DOHH2 (cell line): ENCODE measurements at regions not wholly inside any gene's neighbourhood (a gene's known extent, or its start where the extent isn't known, plus 50 kb on each side); places are given as distances from the start of the nearest gene placed in this dataset.

ENCODE experiments used
- H3F3A ChIP-seq: fragments of 200-600 bp; sonication (generic), shearing (Covaris generic); 2 replicates; pipeline ENCODE4 v1.6.0; 2016; ENCODE audit warnings: antibody characterized with exemption, mild to moderate bottlenecking; ENCODE audit not compliant: control insufficient read depth, insufficient read depth
- H3K27ac ChIP-seq: fragments of 200-600 bp; sonication (generic); 2 replicates; pipeline ENCODE4 v1.5.1; 2014; ENCODE audit warnings: low read depth, mild to moderate bottlenecking, low read length, moderate library complexity
- H3K27me3 ChIP-seq: fragments of 200-600 bp; sonication (generic); 2 replicates; pipeline ENCODE4 v1.6.1; 2014; ENCODE audit warnings: mild to moderate bottlenecking, low read length, mixed read lengths; ENCODE audit not compliant: control insufficient read depth
- H3K36me3 ChIP-seq: fragments of 200-600 bp; sonication (generic); 2 replicates; pipeline ENCODE4 v1.6.1; 2014; ENCODE audit warnings: mild to moderate bottlenecking, low read length, moderate library complexity, mixed read lengths; ENCODE audit not compliant: control insufficient read depth
- H3K4me1 ChIP-seq: fragments of 200-600 bp; sonication (generic); 2 replicates; pipeline ENCODE4 v1.6.1; 2014; ENCODE audit warnings: mild to moderate bottlenecking, low read length, mixed read lengths; ENCODE audit not compliant: control insufficient read depth
- H3K4me2 ChIP-seq: fragments of 200-600 bp; sonication (generic); 2 replicates; pipeline ENCODE4 v1.6.0; 2014; ENCODE audit warnings: mild to moderate bottlenecking, low read length, moderate library complexity
- H3K4me3 ChIP-seq: fragments of 200-600 bp; sonication (generic); 2 replicates; pipeline ENCODE4 v1.5.1; 2014; ENCODE audit warnings: mild to moderate bottlenecking, low read length, mixed read lengths
- H3K79me2 ChIP-seq: fragments of 200-600 bp; sonication (generic); 2 replicates; pipeline ENCODE4 v1.6.1; 2014; ENCODE audit warnings: mild to moderate bottlenecking, low read length, mixed read lengths; ENCODE audit not compliant: control insufficient read depth
- H3K9me2 ChIP-seq: fragments of 200-600 bp; sonication (generic); replicated peaks from 2 replicates; pipeline ENCODE4 v1.6.1; 2014; ENCODE audit warnings: mild to moderate bottlenecking, low read length, mixed read lengths; ENCODE audit not compliant: control insufficient read depth
- H3K9me3 ChIP-seq: fragments of 200-600 bp; sonication (generic); 2 replicates; pipeline ENCODE4 v1.6.1; 2014; ENCODE audit warnings: antibody characterized with exemption, low read length, mixed read lengths; ENCODE audit not compliant: control insufficient read depth, insufficient read depth
- H4K20me1 ChIP-seq: fragments of 200-600 bp; sonication (generic); 2 replicates; pipeline ENCODE4 v1.6.0; 2014; ENCODE audit warnings: low read depth, mild to moderate bottlenecking, antibody characterized with exemption, low read length, moderate library complexity; ENCODE audit not compliant: control insufficient read depth, insufficient read depth
- CTCF ChIP-seq: fragments of 200-600 bp; sonication (generic); IDR thresholded peaks from one replicate; pipeline ENCODE4 v1.5.1; 2014; ENCODE audit warnings: antibody characterized with exemption, mild to moderate bottlenecking, low read depth, low read length; ENCODE audit not compliant: poor library complexity, severe bottlenecking
- EZH2phosphoT487 ChIP-seq: fragments of 200-600 bp; sonication (generic); IDR thresholded peaks from 2 replicates; pipeline ENCODE4 v1.6.1; 2017; ENCODE audit warnings: borderline replicate concordance, mild to moderate bottlenecking, antibody characterized with exemption, low read length, moderate library complexity, mixed read lengths

- Histone ChIP-seq H3K27me3 (no peaks in the 10 kb centered on the region), H3K36me3 (no peaks in the 10 kb centered on the region), H3K4me3 (no peak overlapping the region), H3K9me3 (no peaks in the 10 kb centered on the region), H3K79me2 (no peaks in the 10 kb centered on the region), H3F3A (no peaks in the 10 kb centered on the region; the same call in 1 of the 2 replicates), H3K9me2 (no peaks in the 10 kb centered on the region), H3K4me2 (no peak overlapping the region), H3K4me1 (peaks cover 6% of the 10 kb centered on the region), H4K20me1 (no peaks in the 10 kb centered on the region), H3K27ac (no peak overlapping the region)
- TF ChIP-seq EZH2phosphoT487 (no peak), CTCF (no peak)
These were observed 113.4 kb upstream of the SCAF11 start for GRCh38 chr12:46103559-46104383.

GRCh38 chr12:46101485-46101869 lies 111.1 kb upstream of the SCAF11 start:
- no peaks in the 10 kb centered on the region for H4K20me1 ChIP-seq
- no peaks in the 10 kb centered on the region for H3K79me2 ChIP-seq
- no peak overlapping the region for H3K27ac ChIP-seq
- no peak overlapping the region for H3K4me3 ChIP-seq
- no peaks in the 10 kb centered on the region for H3K27me3 ChIP-seq
- TF ChIP-seq EZH2phosphoT487 (no peak), CTCF (no peak)
- H3K9me2 ChIP-seq, result no peaks in the 10 kb centered on the region
- H3K4me2 ChIP-seq, result no peak overlapping the region
- no peaks in the 10 kb centered on the region for H3F3A ChIP-seq
- H3K4me1 ChIP-seq, result no peaks in the 10 kb centered on the region
- H3K36me3 ChIP-seq, result no peaks in the 10 kb centered on the region
- no peaks in the 10 kb centered on the region for H3K9me3 ChIP-seq

- Histone ChIP-seq H3K79me2 (no peaks in the 10 kb centered on the region), H3K27me3 (no peaks in the 10 kb centered on the region), H3K4me2 (no peak overlapping the region), H3K36me3 (no peaks in the 10 kb centered on the region), H3K4me3 (no peak overlapping the region), H4K20me1 (no peaks in the 10 kb centered on the region), H3K9me2 (no peaks in the 10 kb centered on the region), H3K9me3 (no peaks in the 10 kb centered on the region), H3F3A (no peaks in the 10 kb centered on the region), H3K4me1 (no peaks in the 10 kb centered on the region), H3K27ac (no peak overlapping the region)
- TF ChIP-seq CTCF (no peak), EZH2phosphoT487 (no peak)
These were observed 110.4 kb upstream of the SCAF11 start for GRCh38 chr12:46100551-46101484.
